Aorta (tissue), 5 donors: ENCODE measurements at regions not wholly inside any gene's neighbourhood (a gene's known extent, or its start where the extent isn't known, plus 50 kb on each side); places are given as distances from the start of the nearest gene placed in this dataset.

Experiments used
- ATAC-seq: fragments of 200-7000 bp; cut with Tn5 transposase; one replicate; pipeline ENCODE4 v1.9.1; 2022; ENCODE audit warnings: moderate library complexity; ENCODE audit not compliant: low FRiP score
- DNase-seq, 2 donors: peaks; one replicate each; pipeline ENCODE4 v3.0.0-alpha.2; 2020
- H3K27ac ChIP-seq, 2 donors: one replicate each; pipeline ENCODE4 v1.5.1; 2013; ENCODE audit warnings: low read length in 2 of 2, mild to moderate bottlenecking in 2 of 2, moderate library complexity in 2 of 2, control low read depth in 1 of 2, inconsistent platforms in 1 of 2, low read depth in 1 of 2
- H3K27me3 ChIP-seq, 2 donors: one replicate each; pipeline ENCODE4 v1.6.1; 2013; ENCODE audit warnings: control low read depth in 1 of 2, low read length in 1 of 2, mild to moderate bottlenecking in 1 of 2, moderate library complexity in 1 of 2; ENCODE audit not compliant: insufficient read depth in 2 of 2, control insufficient read depth in 1 of 2
- H3K36me3 ChIP-seq, 2 donors: one replicate each; pipeline ENCODE4 v1.6.1; 2013; ENCODE audit warnings: control low read depth in 1 of 2, low read length in 1 of 2, mild to moderate bottlenecking in 1 of 2; ENCODE audit not compliant: insufficient read depth in 2 of 2, control insufficient read depth in 1 of 2
- H3K4me1 ChIP-seq, 2 donors: one replicate each; pipeline ENCODE4 v1.6.1; 2013; ENCODE audit warnings: low read length in 2 of 2, control low read depth in 1 of 2, mild to moderate bottlenecking in 1 of 2, moderate library complexity in 1 of 2; ENCODE audit not compliant: insufficient read depth in 2 of 2, control insufficient read depth in 1 of 2
- H3K4me3 ChIP-seq, 2 donors: one replicate each; pipeline ENCODE4 v1.5.1; 2013; ENCODE audit warnings: low read length in 2 of 2, control low read depth in 1 of 2, mild to moderate bottlenecking in 1 of 2
- H3K9me3 ChIP-seq: one replicate; pipeline ENCODE4 v1.6.1; 2013; ENCODE audit warnings: mild to moderate bottlenecking, low read length; ENCODE audit not compliant: control insufficient read depth
- WGBS, 2 donors: extraction: QIAGEN DNeasy Blood & Tissue Kit; methylation state at CpG; one replicate each; pipeline ENCODE4 v1.1.7; 2013; 5-methylcytosine and 5-hydroxymethylcytosine counted together
- intact Hi-C, 2 donors: fragments of 100-400 bp; cut with DNase I; formaldehyde crosslinking; loops; one replicate each; pipeline versions ENCODE4 v1.14.2 to v1.15.0; 2022
- donor health status: healthy with polysubstance abuse.
- donor health status: Bipolar disorder and iron deficiency.
- donor health status: DM: no; HTN: no; CAD: no.
- donor health status: DM: no; HTN: no; CAD: no.
- donor health status: DM: yes; HTN: yes; CAD: no.

DNA sequence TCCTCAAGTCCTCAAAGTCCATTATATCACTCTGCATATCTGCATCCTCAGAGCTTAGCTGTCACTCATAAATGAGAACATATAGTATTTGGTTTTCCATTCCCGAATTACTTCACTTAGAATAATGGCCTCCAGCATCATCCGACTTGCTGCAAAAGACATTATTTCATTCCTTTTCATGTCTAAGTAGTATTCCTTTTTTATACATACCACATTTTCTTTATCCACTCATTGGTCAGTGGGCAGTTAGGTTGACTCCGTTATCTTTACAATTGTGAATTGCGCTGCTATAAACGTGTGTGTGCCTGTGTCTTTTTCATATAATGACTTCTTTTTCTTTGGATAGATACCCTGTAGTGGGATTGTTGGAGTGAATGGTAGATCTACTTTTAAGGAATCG, 117.2 kb downstream of the OR2K2 start:
- Histone ChIP-seq H3K4me3 (no peak overlapping the region), H3K4me1 (no peaks in the 10 kb centered on the region), H3K27me3 (no peaks in the 10 kb centered on the region), H3K9me3 (no peaks in the 10 kb centered on the region), H3K36me3 (no peaks in the 10 kb centered on the region), H3K27ac (no peak overlapping the region)
- 81 to 86% methylated on average over 6 of the region's 6 CpGs for WGBS, 2 donors
- no peak for DNase-seq
- intact Hi-C loops, result no loop called here
- ATAC-seq, result no peak

- intact Hi-C loops, result no loop called here
- H3K9me3 ChIP-seq, result peaks cover 2% of the 10 kb centered on the region
- no peak overlapping the region for H3K27ac ChIP-seq
- no peaks in the 10 kb centered on the region for H3K36me3 ChIP-seq
- H3K27me3 ChIP-seq, result no peaks in the 10 kb centered on the region
- ATAC-seq, result no peak
- DNase-seq, result no peak
- no peaks in the 10 kb centered on the region for H3K4me1 ChIP-seq
- H3K4me3 ChIP-seq, result no peak overlapping the region
Measured at GRCh38 chr9:111198936-111199335, 131.1 kb downstream of the OR2K2 start.

GRCh38 chr9:111197256-111197655, 132.8 kb downstream of the OR2K2 start:
- ATAC-seq (no peak), DNase-seq (no peak)
- H3K4me1 ChIP-seq, result peaks cover 0 to 5% of the 10 kb centered on the region in 2 donors
- no peak overlapping the region for H3K4me3 ChIP-seq
- H3K36me3 ChIP-seq, result no peaks in the 10 kb centered on the region
- H3K27me3 ChIP-seq, result no peaks in the 10 kb centered on the region
- intact Hi-C loops, result no loop called here
- peaks cover 2% of the 10 kb centered on the region for H3K9me3 ChIP-seq
- no peak overlapping the region for H3K27ac ChIP-seq

DNA sequence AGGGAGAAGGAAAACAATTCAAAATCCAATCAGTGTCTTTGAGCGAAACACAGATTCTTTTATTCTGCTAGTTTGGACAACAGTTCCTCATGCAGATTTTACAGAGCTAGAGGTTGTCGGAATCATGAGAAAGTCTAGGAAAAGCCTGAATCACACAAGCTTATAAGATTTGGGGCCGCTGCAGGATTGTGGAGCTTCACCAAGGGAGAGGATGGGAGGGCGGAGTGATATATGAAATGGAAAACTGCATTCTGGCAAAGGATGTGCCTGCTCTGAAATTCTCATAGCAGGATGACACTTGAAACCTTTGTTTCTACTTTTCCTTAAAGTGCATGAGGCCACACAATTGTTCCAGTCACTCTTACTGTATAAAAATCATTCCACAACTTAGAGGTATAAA, 134.3 kb downstream of the OR2K2 start:
- peaks cover 2% of the 10 kb centered on the region for H3K9me3 ChIP-seq
- intact Hi-C loops, result no loop called here
- no peak overlapping the region for H3K4me3 ChIP-seq
- H3K27me3 ChIP-seq, result no peaks in the 10 kb centered on the region
- WGBS, 2 donors, result 88 to 89% methylated on average over 4 of the region's 4 CpGs
- H3K4me1 ChIP-seq, result peaks cover 0 to 5% of the 10 kb centered on the region in 2 donors
- DNase-seq, result no peak
- H3K27ac ChIP-seq, result no peak overlapping the region
- no peaks in the 10 kb centered on the region for H3K36me3 ChIP-seq
- ATAC-seq, result no peak

GRCh38 chr9:111193095-111193494, 136.9 kb downstream of the OR2K2 start:
- intact Hi-C loops, result no loop called here
- no peak overlapping the region for H3K4me3 ChIP-seq
- ATAC-seq (no peak), DNase-seq (no peak)
- peak overlapping the region in 1 of 2 donors; percentile 57 for H3K27ac ChIP-seq
- no peaks in the 10 kb centered on the region for H3K27me3 ChIP-seq
- peaks cover 2% of the 10 kb centered on the region for H3K9me3 ChIP-seq
- peaks cover 0 to 5% of the 10 kb centered on the region in 2 donors for H3K4me1 ChIP-seq
- no peaks in the 10 kb centered on the region for H3K36me3 ChIP-seq

- Histone ChIP-seq H3K36me3 (no peaks in the 10 kb centered on the region), H3K4me3 (no peak overlapping the region), H3K4me1 (peaks cover 0 to 5% of the 10 kb centered on the region in 2 donors), H3K27me3 (no peaks in the 10 kb centered on the region), H3K9me3 (peaks cover 2% of the 10 kb centered on the region), H3K27ac (peak overlapping the region in 1 of 2 donors; percentile 57)
- no peak for DNase-seq
- ATAC-seq, result no peak
- intact Hi-C loops, result no loop called here
- WGBS, 2 donors, result 19 to 41% methylated on average over 2 of the region's 2 CpGs
Measured at GRCh38 chr9:111192650-111193049, 137.4 kb downstream of the OR2K2 start.

DNA sequence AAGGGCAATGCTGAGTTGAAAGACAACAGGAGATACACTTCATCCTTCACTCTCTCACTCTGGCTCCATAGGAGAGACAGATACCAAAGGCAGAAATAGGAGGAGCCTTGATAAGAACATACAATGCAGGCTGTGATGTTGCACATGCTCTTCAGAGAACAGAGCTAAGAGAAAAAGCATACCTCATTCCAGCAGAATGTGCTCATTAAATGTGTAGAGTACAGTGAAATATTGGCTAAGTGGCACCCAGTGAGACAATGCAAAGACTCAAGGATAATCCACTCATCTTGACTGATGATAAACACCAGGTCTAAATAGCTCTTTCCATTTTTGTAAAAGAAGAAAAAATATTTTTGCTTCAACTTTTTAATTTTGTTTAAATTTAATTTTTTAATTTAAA, 139.7 kb downstream of the OR2K2 start:
- intact Hi-C loops, result no loop called here
- no peak for DNase-seq
- no peak for ATAC-seq
- Histone ChIP-seq H3K4me1 (peaks cover 0 to 5% of the 10 kb centered on the region in 2 donors), H3K9me3 (no peaks in the 10 kb centered on the region), H3K27ac (no peak overlapping the region), H3K27me3 (no peaks in the 10 kb centered on the region), H3K4me3 (no peak overlapping the region), H3K36me3 (no peaks in the 10 kb centered on the region)

- H3K4me1 ChIP-seq, result no peaks in the 10 kb centered on the region
- H3K4me3 ChIP-seq, result no peak overlapping the region
- intact Hi-C loops, result no loop called here
- no peaks in the 10 kb centered on the region for H3K27me3 ChIP-seq
- WGBS, 2 donors, result 59 to 61% methylated on average over 1 of the region's 1 CpG
- no peaks in the 10 kb centered on the region for H3K9me3 ChIP-seq
- no peak overlapping the region for H3K27ac ChIP-seq
- ATAC-seq (no peak), DNase-seq (no peak)
- H3K36me3 ChIP-seq, result no peaks in the 10 kb centered on the region
Measured at GRCh38 chr9:111187376-111187775, 142.6 kb downstream of the OR2K2 start.

GRCh38 chr9:111186021-111186530, 143.9 kb downstream of the OR2K2 start:
- intact Hi-C loops, result no loop called here
- H3K36me3 ChIP-seq, result no peaks in the 10 kb centered on the region
- no peaks in the 10 kb centered on the region for H3K27me3 ChIP-seq
- no peak overlapping the region for H3K27ac ChIP-seq
- no peak for ATAC-seq
- no peaks in the 10 kb centered on the region for H3K9me3 ChIP-seq
- 99 to 100% methylated on average over 1 of the region's 1 CpG for WGBS, 2 donors
- no peak for DNase-seq
- H3K4me1 ChIP-seq, result no peaks in the 10 kb centered on the region
- no peak overlapping the region for H3K4me3 ChIP-seq
